T-helper 2 cell (primary cell): ENCODE measurements at regions not wholly inside any gene's neighbourhood (a gene's known extent, or its start where the extent isn't known, plus 50 kb on each side); places are given as distances from the start of the nearest gene placed in this dataset.
"Not testable (repeated sequence)": the region's sequence is repeated elsewhere in the genome, so short reads cannot be mapped to it uniquely, and the experiment has no call there.

Source experiments
- DNase-seq, 5 experiments: peaks; one replicate each; pipeline versions ENCODE4 v3.0.0 to v3.0.0-alpha.2; 2012 to 2022

GRCh38 chr9:90070931-90071660 lies 466.3 kb downstream of the GADD45G start:
- DNase-seq: no peak

- DNase-seq: peak in 1 of 5 experiments; percentile 81
Measured at GRCh38 chr9:90073186-90073945, 468.6 kb downstream of the GADD45G start.

GRCh38 chr9:90074316-90074962 lies 469.6 kb downstream of the GADD45G start:
- DNase-seq: peak in 1 of 5 experiments; percentile 53

- DNase-seq: not testable (repeated sequence)
Measured at GRCh38 chr9:90077598-90077997, 472.8 kb downstream of the GADD45G start.

GRCh38 chr9:90078988-90079421 lies 474.2 kb downstream of the GADD45G start:
- DNase-seq: peak in 1 of 5 experiments; percentile 48

- no peak for DNase-seq
Measured at GRCh38 chr9:90085633-90086032, 480.8 kb downstream of the GADD45G start.

GRCh38 chr9:90086101-90086511 lies 481.3 kb downstream of the GADD45G start:
- DNase-seq: no peak

- DNase-seq: no peak
Measured at GRCh38 chr9:90088434-90088833, 483.6 kb downstream of the GADD45G start.

- no peak for DNase-seq
Measured at GRCh38 chr9:90088856-90089255, 484.0 kb downstream of the GADD45G start.

- DNase-seq: no peak
Measured at GRCh38 chr9:90090997-90091396, 486.2 kb downstream of the GADD45G start.

- peak in 1 of 5 experiments; percentile 11 for DNase-seq
Measured at GRCh38 chr9:90092508-90092907, 487.7 kb downstream of the GADD45G start.

GRCh38 chr9:90095682-90096081 lies 490.9 kb downstream of the GADD45G start:
- peak in 1 of 5 experiments; percentile 47 for DNase-seq

GRCh38 chr9:90097237-90097636 lies 492.4 kb downstream of the GADD45G start:
- no peak for DNase-seq

GRCh38 chr9:90098408-90098807 lies 493.6 kb downstream of the GADD45G start:
- DNase-seq: no peak

GRCh38 chr9:90099262-90099963 lies 494.6 kb downstream of the GADD45G start:
- DNase-seq: peak in 1 of 5 experiments; percentile 65

- DNase-seq: no peak
Measured at GRCh38 chr9:90100014-90100413, 495.2 kb downstream of the GADD45G start.

- DNase-seq: peak; percentile 27 to 89 (median 67)
Measured at GRCh38 chr9:90102292-90102901, 497.6 kb downstream of the GADD45G start.

- peak in 1 of 5 experiments; percentile 13 for DNase-seq
Measured at GRCh38 chr9:90103771-90104170, 499.0 kb downstream of the GADD45G start.

- DNase-seq: no peak
Measured at GRCh38 chr9:90105773-90106172, 501.0 kb downstream of the GADD45G start.

- no peak for DNase-seq
Measured at GRCh38 chr9:90107040-90107725, 502.4 kb downstream of the GADD45G start.
